Adrenal gland (tissue), 9 donors: ENCODE measurements at regions not wholly inside any gene's neighbourhood (a gene's known extent, or its start where the extent isn't known, plus 50 kb on each side); places are given as distances from the start of the nearest gene placed in this dataset.

Source experiments
- DNase-seq, 7 donors: peaks; one replicate each; pipeline ENCODE4 v3.0.0-alpha.2; 2019 to 2020
- H3K27ac ChIP-seq, 5 donors: fragments of 200-600 bp; sonication (generic) in 4 of 5; 1 replicate in 3 of 5; 2 replicates in 2 of 5; pipeline versions ENCODE4 v1.5.1 to v1.8.0; 2016 to 2020; ENCODE audit warnings: mild to moderate bottlenecking in 1 of 5
- H3K27me3 ChIP-seq: fragments of 200-600 bp; 2 replicates; pipeline ENCODE4 v1.8.0; 2021
- H3K36me3 ChIP-seq, 2 donors: fragments of 200-600 bp; replicated peaks in 1 of 2; 1 replicate in 1 of 2; 2 replicates in 1 of 2; pipeline versions ENCODE4 v1.5.1 to v1.8.0; 2018 to 2022
- H3K4me1 ChIP-seq, 2 donors: fragments of 200-600 bp; replicated peaks in 1 of 2; 1 replicate in 1 of 2; 2 replicates in 1 of 2; pipeline versions ENCODE4 v1.5.1 to v1.8.0; 2018 to 2021
- H3K4me3 ChIP-seq, 4 donors: fragments of 200-600 bp; sonication (generic) in 3 of 4; one replicate each; pipeline ENCODE4 v1.5.1; 2016 to 2018
- H3K9me3 ChIP-seq, 3 donors: fragments of 200-600 bp; sonication (generic) in 1 of 3; replicated peaks in 1 of 3; 1 replicate in 2 of 3; 2 replicates in 1 of 3; pipeline versions ENCODE4 v1.5.1 to v1.8.0; 2016 to 2021
- POLR2A ChIP-seq, 2 donors: fragments of 450-650 bp; IDR thresholded peaks; one replicate each; pipeline ENCODE4 v1.6.1; 2017; ENCODE audit warnings: antibody characterized with exemption in 2 of 2, mild to moderate bottlenecking in 2 of 2, moderate library complexity in 1 of 2
- WGBS, 4 donors: extraction: QIAGEN DNeasy Blood & Tissue Kit in 2 of 4; methylation state at CpG; one replicate each; pipeline versions ENCODE4 v1.1.5 to v1.1.7; 2013 to 2017; 5-methylcytosine and 5-hydroxymethylcytosine counted together
- intact Hi-C, 2 donors: fragments of 100-400 bp; cut with DNase I; formaldehyde crosslinking; loops; one replicate each; pipeline versions ENCODE4 v1.14.1 to v1.15.0; 2022 to 2023
- TF ChIP-seq, protein P1 (sequence below), 6 experiments: fragments of 450-650 bp in 4 of 6; fragments of 200-600 bp in 2 of 6; sonication (generic) in 1 of 6; IDR thresholded peaks; 1 replicate in 5 of 6; 2 replicates in 1 of 6; pipeline versions ENCODE4 v1.5.1 to v1.8.0; 2016 to 2021; ENCODE audit warnings: antibody characterized with exemption in 6 of 6, mild to moderate bottlenecking in 2 of 6, moderate library complexity in 1 of 6
- donor health status: healthy with polysubstance abuse.
- donor health status: Bipolar disorder and iron deficiency.
- donor health status: DM: yes; HTN: yes; CAD: no.
- donor health status: DM: no; HTN: no; CAD: no.
- donor health status: DM: no; HTN: no; CAD: no.

DNA sequence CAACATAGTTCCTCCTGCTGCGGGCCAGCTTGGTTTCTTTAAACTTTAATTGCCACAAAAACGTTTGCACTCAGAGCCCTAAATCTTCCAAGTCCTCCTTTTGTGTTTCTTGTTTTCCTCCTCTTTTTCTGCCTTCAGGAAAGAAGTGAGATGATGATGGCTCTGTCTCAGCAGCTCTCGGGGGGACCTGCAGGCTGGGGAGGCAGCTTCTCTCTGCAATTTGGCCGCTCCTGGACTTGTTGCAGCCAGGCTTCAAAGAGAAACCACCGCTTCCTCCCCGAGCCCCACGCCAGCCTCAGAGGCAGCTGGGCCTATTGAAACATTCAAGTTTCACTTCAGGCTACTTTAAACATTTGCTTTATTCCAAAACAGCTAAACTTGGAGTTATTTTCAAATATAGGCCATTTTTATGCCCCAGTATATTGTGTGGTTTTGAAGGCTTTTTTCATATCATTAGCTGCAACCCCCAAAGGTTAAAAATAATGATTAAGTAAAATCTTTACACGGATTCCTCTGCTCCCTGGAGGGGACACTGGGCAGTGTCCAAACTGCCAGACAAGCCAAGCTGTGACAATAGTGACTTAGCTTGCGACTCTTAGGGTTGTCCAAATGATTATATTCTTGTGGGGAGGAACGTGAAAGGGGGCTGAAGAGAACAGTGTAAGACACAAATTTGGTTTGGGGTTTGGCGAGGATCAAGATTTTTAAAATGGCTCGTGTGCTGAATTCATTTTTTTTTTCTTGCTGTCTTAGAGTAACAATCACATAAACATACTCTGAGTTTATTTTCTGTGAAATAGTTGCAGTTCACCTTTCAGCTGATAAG is 330.8 kb downstream of the DLEU7 start:
- peak; percentile 48 to 75 (median 71) for DNase-seq
- TF ChIP-seq POLR2A (IDR thresholded peaks at IDR 0.05): peak in 1 of 2 donors; percentile 31
- TF ChIP-seq, protein P1, sequence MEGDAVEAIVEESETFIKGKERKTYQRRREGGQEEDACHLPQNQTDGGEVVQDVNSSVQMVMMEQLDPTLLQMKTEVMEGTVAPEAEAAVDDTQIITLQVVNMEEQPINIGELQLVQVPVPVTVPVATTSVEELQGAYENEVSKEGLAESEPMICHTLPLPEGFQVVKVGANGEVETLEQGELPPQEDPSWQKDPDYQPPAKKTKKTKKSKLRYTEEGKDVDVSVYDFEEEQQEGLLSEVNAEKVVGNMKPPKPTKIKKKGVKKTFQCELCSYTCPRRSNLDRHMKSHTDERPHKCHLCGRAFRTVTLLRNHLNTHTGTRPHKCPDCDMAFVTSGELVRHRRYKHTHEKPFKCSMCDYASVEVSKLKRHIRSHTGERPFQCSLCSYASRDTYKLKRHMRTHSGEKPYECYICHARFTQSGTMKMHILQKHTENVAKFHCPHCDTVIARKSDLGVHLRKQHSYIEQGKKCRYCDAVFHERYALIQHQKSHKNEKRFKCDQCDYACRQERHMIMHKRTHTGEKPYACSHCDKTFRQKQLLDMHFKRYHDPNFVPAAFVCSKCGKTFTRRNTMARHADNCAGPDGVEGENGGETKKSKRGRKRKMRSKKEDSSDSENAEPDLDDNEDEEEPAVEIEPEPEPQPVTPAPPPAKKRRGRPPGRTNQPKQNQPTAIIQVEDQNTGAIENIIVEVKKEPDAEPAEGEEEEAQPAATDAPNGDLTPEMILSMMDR (IDR thresholded peaks at IDR 0.05): peak in 2 of 6 experiments; percentile 8 to 27
- Histone ChIP-seq H3K36me3 (no peaks in the 10 kb centered on the region), H3K4me1 (peaks cover 11 to 18% of the 10 kb centered on the region in 2 donors), H3K27ac (peak overlapping the region; percentile 22 to 85 (median 75)), H3K9me3 (no peaks in the 10 kb centered on the region), H3K27me3 (no peaks in the 10 kb centered on the region), H3K4me3 (peak overlapping the region in 2 of 4 donors; percentile 3 to 40)
- whole genome bisulfite sequencing, 4 donors: 8 to 13% (median 11%) methylated on average over 12 of the region's 12 CpGs
- intact Hi-C loops: no loop called here

DNA sequence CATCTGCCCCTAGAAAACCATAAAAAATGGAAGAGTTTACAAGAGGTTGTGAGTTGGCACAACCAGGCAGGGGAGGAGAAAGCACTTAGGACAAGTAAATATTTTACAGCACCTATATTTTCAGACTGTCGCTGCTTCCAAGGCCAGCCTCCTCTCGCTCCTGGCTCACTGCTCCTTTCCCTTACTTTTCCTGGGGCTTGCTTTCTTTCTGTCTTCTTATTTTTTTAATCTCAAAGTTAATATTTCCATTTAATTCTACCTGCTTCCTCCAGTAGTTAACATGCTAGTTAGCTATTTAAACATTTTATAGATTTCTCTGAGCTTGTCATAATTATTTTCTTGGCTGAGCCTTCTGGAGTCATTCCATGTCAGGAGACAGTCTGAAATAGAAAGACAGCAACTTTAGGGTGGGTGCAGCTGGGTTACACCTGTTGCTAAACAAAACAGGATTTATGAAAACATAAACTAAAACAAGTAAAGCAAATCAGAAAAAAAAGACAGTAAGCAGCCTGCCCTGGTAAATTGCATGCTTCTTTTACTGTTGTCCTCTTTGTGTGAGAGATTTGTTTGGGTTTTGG is 330.1 kb downstream of the DLEU7 start:
- Histone ChIP-seq H3K4me3 (peak overlapping the region in 1 of 4 donors; percentile 11), H3K27me3 (no peaks in the 10 kb centered on the region), H3K4me1 (peaks cover 11 to 18% of the 10 kb centered on the region in 2 donors), H3K36me3 (no peaks in the 10 kb centered on the region), H3K9me3 (no peaks in the 10 kb centered on the region), H3K27ac (peak overlapping the region in 4 of 5 donors; percentile 72 to 85 (median 80))
- TF ChIP-seq, protein P1 (IDR thresholded peaks at IDR 0.05): no peak
- no peak for TF ChIP-seq POLR2A (IDR thresholded peaks at IDR 0.05)
- WGBS, 4 donors: 26 to 41% (median 34%) methylated on average over 2 of the region's 2 CpGs
- intact Hi-C loops: no loop called here
- peak in 2 of 7 donors; percentile 27 to 39 for DNase-seq

DNA sequence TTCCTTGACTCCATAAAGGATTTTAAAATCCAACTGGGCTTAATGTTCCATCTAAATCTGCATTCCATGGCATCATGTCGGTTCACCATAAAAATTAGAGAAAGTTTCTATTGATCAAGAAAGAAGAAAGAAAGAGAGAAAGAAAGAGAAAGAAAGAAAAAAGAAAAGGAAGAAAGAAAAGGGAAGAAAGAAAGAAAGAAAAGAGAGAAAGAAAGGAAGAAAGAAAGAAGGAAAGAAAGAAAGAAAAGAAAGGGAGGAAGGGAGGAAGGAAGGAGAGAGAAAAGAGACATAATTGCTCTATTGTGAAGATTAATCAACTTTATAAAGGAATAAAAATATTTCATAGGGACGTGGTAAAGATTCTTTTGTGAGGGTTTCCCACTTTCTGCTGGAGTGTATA is 329.2 kb downstream of the DLEU7 start:
- no peak for DNase-seq
- Histone ChIP-seq H3K27ac (no peak overlapping the region), H3K36me3 (no peaks in the 10 kb centered on the region), H3K4me3 (no peak overlapping the region), H3K4me1 (peaks cover 11 to 18% of the 10 kb centered on the region in 2 donors), H3K9me3 (no peaks in the 10 kb centered on the region), H3K27me3 (no peaks in the 10 kb centered on the region)
- intact Hi-C loops: no loop called here
- TF ChIP-seq, protein P1 (IDR thresholded peaks at IDR 0.05): no peak
- no peak for TF ChIP-seq POLR2A (IDR thresholded peaks at IDR 0.05)
- 94 to 97% (median 95%) methylated on average over 2 of the region's 2 CpGs for WGBS, 4 donors

DNA sequence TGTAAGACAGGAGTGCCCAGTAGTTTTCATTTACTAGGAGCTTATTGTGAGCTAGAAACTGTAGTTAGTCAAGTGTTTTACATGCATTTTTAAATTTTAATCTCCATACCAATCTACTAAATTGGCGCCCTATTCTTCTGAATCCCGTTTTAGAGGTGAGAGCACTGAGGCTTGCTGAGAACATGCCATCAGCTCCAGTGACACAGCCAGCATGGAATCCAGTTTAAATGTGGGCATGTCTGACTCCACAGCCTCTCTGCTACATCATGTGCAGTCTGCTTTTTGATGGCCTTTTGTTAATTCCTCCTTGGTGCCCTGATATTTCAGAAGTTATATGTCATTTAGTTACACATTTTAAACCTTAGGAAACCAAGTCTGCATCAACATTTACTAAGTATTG is 325.4 kb downstream of the DLEU7 start:
- Histone ChIP-seq H3K4me3 (no peak overlapping the region), H3K9me3 (no peaks in the 10 kb centered on the region), H3K36me3 (no peaks in the 10 kb centered on the region), H3K27ac (no peak overlapping the region), H3K4me1 (peaks cover 22 to 32% of the 10 kb centered on the region in 2 donors), H3K27me3 (no peaks in the 10 kb centered on the region)
- WGBS, 4 donors: 84 to 88% (median 84%) methylated on average over 2 of the region's 2 CpGs
- DNase-seq: no peak
- TF ChIP-seq POLR2A (IDR thresholded peaks at IDR 0.05): no peak
- TF ChIP-seq, protein P1 (IDR thresholded peaks at IDR 0.05): no peak
- intact Hi-C loops: no loop called here
